ENCODE measurements at regions not wholly inside any gene's neighbourhood (a gene's known extent, or its start where the extent isn't known, plus 50 kb on each side); places are given as distances from the start of the nearest gene placed in this dataset.

GRCh38 chr2:138207074-138207930 is 243.0 kb downstream of the HNMT start:
- Histone ChIP-seq H3K4me1 (no peaks in the 10 kb centered on the region), H3K36me3 (no peaks in the 10 kb centered on the region), H3K27ac (no peak overlapping the region), H3K9me3 (no peaks in the 10 kb centered on the region), H3K27me3 (no peaks in the 10 kb centered on the region), H3K4me3 (no peak overlapping the region)
- WGBS, 2 donors (ENCODE audit: low coverage in 1 of 2), result 93 to 100% methylated on average over 3 of the region's 3 CpGs
- TF ChIP-seq EP300 (IDR thresholded peaks at IDR 0.05) (no peak), POLR2AphosphoS5 (IDR thresholded peaks at IDR 0.05) (no peak), POLR2A (IDR thresholded peaks at IDR 0.05) (no peak), CTCF (IDR thresholded peaks at IDR 0.05) (no peak)
- no peak for ATAC-seq

- TF ChIP-seq CTCF (IDR thresholded peaks at IDR 0.05) (no peak), EP300 (IDR thresholded peaks at IDR 0.05) (no peak), POLR2AphosphoS5 (IDR thresholded peaks at IDR 0.05) (no peak), POLR2A (IDR thresholded peaks at IDR 0.05) (no peak)
- Histone ChIP-seq H3K36me3 (no peaks in the 10 kb centered on the region), H3K4me1 (no peaks in the 10 kb centered on the region), H3K27me3 (no peaks in the 10 kb centered on the region), H3K27ac (no peak overlapping the region), H3K4me3 (no peak overlapping the region), H3K9me3 (no peaks in the 10 kb centered on the region)
- ATAC-seq, result no peak
- WGBS, 2 donors (ENCODE audit: low coverage in 1 of 2), result 71 to 90% methylated on average over 3 of the region's 3 CpGs
These were observed 244.7 kb downstream of the HNMT start for GRCh38 chr2:138209009-138209408.

GRCh38 chr2:138210487-138210886 is 246.2 kb downstream of the HNMT start:
- no peaks in the 10 kb centered on the region for H3K9me3 ChIP-seq
- no peaks in the 10 kb centered on the region for H3K27me3 ChIP-seq
- TF ChIP-seq CTCF (IDR thresholded peaks at IDR 0.05), result no peak
- no peak for TF ChIP-seq POLR2AphosphoS5 (IDR thresholded peaks at IDR 0.05)
- no peak for TF ChIP-seq POLR2A (IDR thresholded peaks at IDR 0.05)
- TF ChIP-seq EP300 (IDR thresholded peaks at IDR 0.05), result no peak
- no peak overlapping the region for H3K27ac ChIP-seq
- no peaks in the 10 kb centered on the region for H3K36me3 ChIP-seq
- H3K4me1 ChIP-seq, result no peaks in the 10 kb centered on the region
- no peak for ATAC-seq
- 63% methylated on average over 2 of the region's 2 CpGs; no CpG with 5 or more reads in 1 of the 2 donors for WGBS, 2 donors (ENCODE audit: low coverage in 1 of 2)
- H3K4me3 ChIP-seq, result no peak overlapping the region

- no peak overlapping the region for H3K27ac ChIP-seq
- H3K36me3 ChIP-seq, result no peaks in the 10 kb centered on the region
- H3K4me3 ChIP-seq, result no peak overlapping the region
- no peaks in the 10 kb centered on the region for H3K4me1 ChIP-seq
- H3K9me3 ChIP-seq, result no peaks in the 10 kb centered on the region
- 85 to 100% methylated on average over 1 to 2 of the region's 2 CpGs for WGBS, 2 donors (ENCODE audit: low coverage in 1 of 2)
- ATAC-seq, result no peak
- no peaks in the 10 kb centered on the region for H3K27me3 ChIP-seq
- TF ChIP-seq EP300 (IDR thresholded peaks at IDR 0.05) (no peak), CTCF (IDR thresholded peaks at IDR 0.05) (no peak), POLR2A (IDR thresholded peaks at IDR 0.05) (no peak), POLR2AphosphoS5 (IDR thresholded peaks at IDR 0.05) (no peak)
These were observed 248.2 kb downstream of the HNMT start for GRCh38 chr2:138212434-138212833.

- Histone ChIP-seq H3K4me3 (no peak overlapping the region), H3K36me3 (no peaks in the 10 kb centered on the region), H3K4me1 (no peaks in the 10 kb centered on the region), H3K27ac (no peak overlapping the region), H3K27me3 (no peaks in the 10 kb centered on the region), H3K9me3 (no peaks in the 10 kb centered on the region)
- 74 to 76% methylated on average over 2 of the region's 2 CpGs for WGBS, 2 donors (ENCODE audit: low coverage in 1 of 2)
- TF ChIP-seq EP300 (IDR thresholded peaks at IDR 0.05), result no peak
- TF ChIP-seq CTCF (IDR thresholded peaks at IDR 0.05), result no peak
- no peak for TF ChIP-seq POLR2AphosphoS5 (IDR thresholded peaks at IDR 0.05)
- no peak for TF ChIP-seq POLR2A (IDR thresholded peaks at IDR 0.05)
- no peak for ATAC-seq
These were observed 248.8 kb downstream of the HNMT start for GRCh38 chr2:138213084-138213483.

All from gastroesophageal sphincter (tissue), 4 donors.